ENCODE measurements at regions not wholly inside any gene's neighbourhood (a gene's known extent, or its start where the extent isn't known, plus 50 kb on each side); places are given as distances from the start of the nearest gene placed in this dataset.
"Not testable (repeated sequence)": the region's sequence is repeated elsewhere in the genome, so short reads cannot be mapped to it uniquely, and the experiment has no call there.

GRCh38 chr9:61330342-61331092 is 140.7 kb downstream of the SPATA31A7 start:
- H3K36me3 ChIP-seq; H3K27ac ChIP-seq; H3K4me3 ChIP-seq (replicated peaks in 1 of 3); H3K4me1 ChIP-seq; H3K9me3 ChIP-seq; H3K27me3 ChIP-seq; intact Hi-C loops (cut with DNase I): not testable (repeated sequence)
- DNase-seq, result peak; percentile 52 to 53
- WGBS, 2 donors, result 0 to 4% methylated on average over 2 to 3 of the region's 75 CpGs

GRCh38 chr9:61356936-61357335 is 167.1 kb downstream of the SPATA31A7 start:
- WGBS, 2 donors, result 100% methylated on average over 1 of the region's 6 CpGs; no CpG with 5 or more reads in 1 of the 2 donors
- DNase-seq; H3K27me3 ChIP-seq; H3K36me3 ChIP-seq; H3K27ac ChIP-seq; H3K9me3 ChIP-seq; H3K4me1 ChIP-seq; H3K4me3 ChIP-seq (replicated peaks in 1 of 3); intact Hi-C loops (cut with DNase I): not testable (repeated sequence)

GRCh38 chr9:61374390-61374789 is 184.6 kb downstream of the SPATA31A7 start:
- H3K9me3 ChIP-seq; H3K4me1 ChIP-seq; DNase-seq; H3K36me3 ChIP-seq; intact Hi-C loops (cut with DNase I); H3K4me3 ChIP-seq (replicated peaks in 1 of 3); H3K27me3 ChIP-seq; H3K27ac ChIP-seq: not testable (repeated sequence)
- 80 to 83% methylated on average over 1 of the region's 1 CpG for WGBS, 2 donors

- H3K4me1 ChIP-seq; DNase-seq; H3K4me3 ChIP-seq (replicated peaks in 1 of 3); H3K9me3 ChIP-seq; intact Hi-C loops (cut with DNase I); H3K36me3 ChIP-seq; H3K27ac ChIP-seq; H3K27me3 ChIP-seq: not testable (repeated sequence)
- WGBS, 2 donors, result no CpG with 5 or more reads among the region's 4 CpGs
Measured at GRCh38 chr9:61376159-61376558, 186.3 kb downstream of the SPATA31A7 start.

GRCh38 chr9:61386035-61386815 is 196.4 kb downstream of the SPATA31A7 start:
- no CpG with 5 or more reads among the region's 11 CpGs for WGBS, 2 donors
- H3K36me3 ChIP-seq; H3K27ac ChIP-seq; intact Hi-C loops (cut with DNase I); H3K4me1 ChIP-seq; H3K27me3 ChIP-seq; H3K9me3 ChIP-seq; DNase-seq; H3K4me3 ChIP-seq (replicated peaks in 1 of 3): not testable (repeated sequence)

- H3K27ac ChIP-seq; H3K9me3 ChIP-seq; intact Hi-C loops (cut with DNase I); H3K36me3 ChIP-seq; H3K27me3 ChIP-seq; DNase-seq; H3K4me1 ChIP-seq; H3K4me3 ChIP-seq (replicated peaks in 1 of 3): not testable (repeated sequence)
Measured at GRCh38 chr9:61386816-61387102, 196.9 kb downstream of the SPATA31A7 start.

- H3K36me3 ChIP-seq; H3K4me3 ChIP-seq (replicated peaks in 1 of 3); H3K9me3 ChIP-seq; DNase-seq; H3K27ac ChIP-seq; H3K4me1 ChIP-seq; H3K27me3 ChIP-seq; intact Hi-C loops (cut with DNase I): not testable (repeated sequence)
- WGBS, 2 donors, result no CpG with 5 or more reads among the region's 1 CpG
Measured at GRCh38 chr9:61402692-61403091, 212.9 kb downstream of the SPATA31A7 start.

- intact Hi-C loops (cut with DNase I); H3K36me3 ChIP-seq; H3K27me3 ChIP-seq; H3K27ac ChIP-seq; DNase-seq; H3K4me3 ChIP-seq (replicated peaks in 1 of 3); H3K9me3 ChIP-seq; H3K4me1 ChIP-seq: not testable (repeated sequence)
- WGBS, 2 donors, result 95 to 100% methylated on average over 6 to 8 of the region's 12 CpGs
Measured at GRCh38 chr9:61411933-61412605, 222.2 kb downstream of the SPATA31A7 start.

- H3K27me3 ChIP-seq; H3K27ac ChIP-seq; H3K9me3 ChIP-seq; H3K36me3 ChIP-seq; H3K4me3 ChIP-seq (replicated peaks in 1 of 3); intact Hi-C loops (cut with DNase I); H3K4me1 ChIP-seq; DNase-seq: not testable (repeated sequence)
- 92 to 94% methylated on average over 2 of the region's 5 CpGs for WGBS, 2 donors
Measured at GRCh38 chr9:61412738-61413137, 222.9 kb downstream of the SPATA31A7 start.

GRCh38 chr9:61418174-61418573 is 228.3 kb downstream of the SPATA31A7 start:
- DNase-seq; H3K36me3 ChIP-seq; H3K27me3 ChIP-seq; H3K27ac ChIP-seq; intact Hi-C loops (cut with DNase I); H3K9me3 ChIP-seq; H3K4me3 ChIP-seq (replicated peaks in 1 of 3); H3K4me1 ChIP-seq: not testable (repeated sequence)

GRCh38 chr9:61420267-61420958 is 230.6 kb downstream of the SPATA31A7 start:
- H3K27me3 ChIP-seq; intact Hi-C loops (cut with DNase I); H3K9me3 ChIP-seq; H3K27ac ChIP-seq; H3K36me3 ChIP-seq; H3K4me3 ChIP-seq (replicated peaks in 1 of 3); DNase-seq; H3K4me1 ChIP-seq: not testable (repeated sequence)
- no CpG with 5 or more reads among the region's 7 CpGs for WGBS, 2 donors

GRCh38 chr9:61447189-61447588 is 257.4 kb downstream of the SPATA31A7 start:
- H3K27ac ChIP-seq; H3K36me3 ChIP-seq; H3K27me3 ChIP-seq; intact Hi-C loops (cut with DNase I); H3K4me1 ChIP-seq; H3K4me3 ChIP-seq (replicated peaks in 1 of 3); H3K9me3 ChIP-seq; DNase-seq: not testable (repeated sequence)
- no CpG with 5 or more reads among the region's 10 CpGs for WGBS, 2 donors

Data from thyroid gland (tissue), 4 donors.